Cardiac fibroblast (primary cell): ENCODE measurements at regions not wholly inside any gene's neighbourhood (a gene's known extent, or its start where the extent isn't known, plus 50 kb on each side); places are given as distances from the start of the nearest gene placed in this dataset.
A peak's percentile ranks its signal among the peaks of the same experiment; 100 is the strongest.

Experiments
- DNase-seq, 2 donors: peaks; one replicate each; pipeline versions ENCODE4 v3.0.0 to v3.0.0-alpha.2; 2010; ENCODE audit warnings: low read depth in 2 of 2
- H3K4me3 ChIP-seq, 2 donors: replicated peaks in 1 of 2; 1 replicate in 1 of 2; 2 replicates in 1 of 2; pipeline ENCODE4 v1.5.1; 2011; ENCODE audit warnings: low read depth in 2 of 2, low read length in 2 of 2, mild to moderate bottlenecking in 2 of 2, moderate library complexity in 1 of 2
- CTCF ChIP-seq: IDR thresholded peaks from one replicate; pipeline ENCODE4 v1.5.1; 2011; ENCODE audit warnings: low read depth, mild to moderate bottlenecking, low read length, inconsistent platforms

GRCh38 chr18:76557026-76557575, 62.1 kb upstream of the ZNF516 start:
- DNase-seq, result no peak
- H3K4me3 ChIP-seq, result no peak overlapping the region
- no peak for TF ChIP-seq CTCF

GRCh38 chr18:76554547-76555222, 59.6 kb upstream of the ZNF516 start:
- H3K4me3 ChIP-seq, result no peak overlapping the region
- DNase-seq, result no peak
- no peak for TF ChIP-seq CTCF

GRCh38 chr18:76553715-76554546, 58.9 kb upstream of the ZNF516 start:
- DNase-seq, result peak; percentile 38 to 39
- H3K4me3 ChIP-seq, result no peak overlapping the region
- TF ChIP-seq CTCF, result no peak

GRCh38 chr18:76548541-76548940, 53.5 kb upstream of the ZNF516 start:
- no peak for DNase-seq
- TF ChIP-seq CTCF, result no peak
- no peak overlapping the region for H3K4me3 ChIP-seq

- no peak for TF ChIP-seq CTCF
- no peak overlapping the region for H3K4me3 ChIP-seq
Observed at GRCh38 chr18:76547296-76547695, 52.3 kb upstream of the ZNF516 start.

GRCh38 chr18:76546436-76546835, 51.4 kb upstream of the ZNF516 start:
- no peak overlapping the region for H3K4me3 ChIP-seq
- no peak for DNase-seq
- TF ChIP-seq CTCF, result no peak

More at GRCh38 chr18:76547296-76547695, 52.3 kb upstream of the ZNF516 start:
- DNase-seq, result no peak
